ENCODE measurements at regions not wholly inside any gene's neighbourhood (a gene's known extent, or its start where the extent isn't known, plus 50 kb on each side); places are given as distances from the start of the nearest gene placed in this dataset.
"Not testable (repeated sequence)": the region's sequence is repeated elsewhere in the genome, so short reads cannot be mapped to it uniquely, and the experiment has no call there.

DNA sequence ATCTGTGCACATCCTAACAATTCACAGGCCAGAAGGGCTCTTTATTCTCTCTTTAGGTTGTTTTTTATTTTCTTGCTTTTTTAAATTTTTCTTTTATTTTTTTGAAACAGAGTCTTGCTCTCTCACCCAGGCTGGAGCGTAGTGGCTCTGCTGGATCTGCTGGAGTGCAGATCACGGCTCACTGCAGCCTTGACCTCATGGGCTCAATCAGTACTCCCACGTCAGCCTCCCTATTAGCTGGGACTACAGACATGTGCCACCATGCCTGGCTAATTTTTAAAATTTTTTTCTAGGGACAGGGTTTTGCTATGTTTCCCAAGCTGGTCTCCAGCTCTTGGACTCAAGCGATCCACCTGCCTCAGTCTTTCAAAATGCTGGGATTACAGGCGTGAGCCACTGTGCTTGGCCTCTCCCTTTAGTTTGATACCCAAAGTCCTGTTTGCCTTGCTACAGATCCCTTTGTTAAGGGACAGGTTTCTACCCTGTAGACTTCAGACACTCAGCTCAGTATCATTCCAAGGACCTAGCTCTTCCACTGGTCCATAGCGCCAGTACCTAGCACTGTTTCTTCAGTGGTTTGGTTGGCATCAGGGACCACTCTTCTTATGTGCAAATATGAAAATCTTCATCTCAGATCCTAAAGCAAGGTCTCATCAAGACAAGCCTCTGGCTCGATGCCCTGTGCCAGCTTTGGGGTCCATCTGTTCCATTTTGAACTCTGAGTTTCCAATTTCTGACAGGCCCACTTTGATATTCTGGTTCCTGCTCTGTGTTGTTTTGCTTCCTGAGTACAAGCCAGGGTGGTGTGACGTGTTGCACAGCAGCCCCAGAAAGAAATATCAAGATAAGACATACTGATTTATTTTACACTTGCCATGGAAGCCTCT is 211.7 kb downstream of the FAT3 start:
- DNase-seq: no peak

DNA sequence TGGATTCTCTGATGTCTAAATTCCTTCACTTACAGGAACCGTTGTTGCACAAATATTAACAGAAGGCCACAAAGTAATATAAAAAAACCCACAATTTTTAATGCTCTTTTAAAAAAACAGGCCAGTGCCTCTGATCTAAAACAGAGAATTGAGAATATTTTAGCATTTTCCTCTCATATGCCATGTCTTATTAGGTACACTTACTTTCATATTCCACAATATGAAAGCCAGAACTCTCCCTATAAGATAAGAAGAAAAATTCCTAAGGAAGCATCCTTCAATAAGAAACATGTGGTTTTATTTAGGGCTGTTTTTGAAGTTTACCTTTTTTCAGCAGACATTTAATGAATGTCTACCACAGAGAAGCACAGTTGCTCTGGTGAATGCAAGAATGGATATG is 214.5 kb downstream of the FAT3 start:
- DNase-seq: no peak

DNA sequence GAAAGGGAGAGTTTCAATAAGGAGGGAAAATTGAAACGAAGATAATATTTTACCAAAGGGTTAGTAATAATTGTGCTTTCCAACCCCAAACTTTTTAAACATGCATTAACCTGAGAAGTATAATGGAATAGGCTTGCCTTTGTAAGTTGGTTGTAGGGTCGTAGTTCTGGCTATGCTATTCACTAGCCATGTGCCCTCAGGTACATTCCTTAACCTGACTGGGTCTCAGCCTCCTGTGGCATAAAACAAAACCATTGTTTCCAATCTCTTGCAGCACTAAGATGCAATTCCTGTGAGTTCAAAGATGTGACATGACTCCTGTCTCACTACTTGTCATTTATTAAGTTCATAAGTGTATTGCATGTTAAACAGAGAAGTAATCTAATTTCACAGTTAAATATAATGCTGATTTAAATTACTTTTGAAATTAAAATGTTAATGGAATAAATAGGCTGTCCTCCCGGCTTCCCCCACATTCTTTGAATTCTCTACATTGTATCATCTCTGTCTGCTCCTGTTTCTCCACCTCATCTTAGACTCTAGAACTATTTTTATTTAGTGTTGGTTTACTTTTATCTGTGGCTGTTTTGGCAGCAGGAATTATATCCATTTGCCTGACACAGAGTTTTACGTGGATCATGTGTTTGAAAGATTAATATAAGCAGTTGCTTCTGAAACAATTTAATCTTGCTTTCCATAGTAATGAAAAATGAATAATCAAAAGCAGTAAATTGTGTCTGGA is 216.3 kb downstream of the FAT3 start:
- no peak for DNase-seq

DNA sequence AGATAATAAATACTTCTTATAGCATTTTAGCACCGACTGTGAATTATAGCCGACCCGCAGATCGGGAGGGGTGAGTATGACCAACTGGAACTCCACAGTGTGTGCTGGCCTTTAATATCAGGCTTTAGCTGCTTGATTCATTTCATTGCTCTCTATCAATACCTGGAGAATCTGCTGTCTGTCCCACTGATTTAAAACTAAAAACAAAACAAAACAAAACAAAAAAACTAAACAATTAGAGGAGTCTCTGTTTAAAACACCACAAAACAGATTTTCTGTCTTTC is 216.8 kb downstream of the FAT3 start:
- DNase-seq: no peak

DNA sequence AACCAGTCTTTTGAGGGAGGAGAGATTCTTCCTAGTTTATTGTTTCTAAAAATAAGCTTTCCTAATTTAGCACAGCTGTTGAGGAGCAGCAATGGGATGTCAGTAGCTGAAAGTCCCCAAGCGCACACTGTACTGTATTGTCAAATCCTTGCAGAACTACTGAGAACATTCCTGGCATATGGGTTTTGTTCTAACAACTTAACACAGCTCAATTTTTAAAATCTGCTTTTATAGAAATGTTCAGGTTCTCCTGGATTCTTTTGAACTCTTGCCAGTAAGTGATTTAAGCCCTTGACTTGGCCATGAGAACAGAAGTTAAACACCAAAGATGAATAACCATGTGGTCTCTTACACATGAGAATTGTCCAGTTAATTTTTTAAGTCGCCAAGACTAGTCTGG is 218.6 kb downstream of the FAT3 start:
- no peak for DNase-seq

DNA sequence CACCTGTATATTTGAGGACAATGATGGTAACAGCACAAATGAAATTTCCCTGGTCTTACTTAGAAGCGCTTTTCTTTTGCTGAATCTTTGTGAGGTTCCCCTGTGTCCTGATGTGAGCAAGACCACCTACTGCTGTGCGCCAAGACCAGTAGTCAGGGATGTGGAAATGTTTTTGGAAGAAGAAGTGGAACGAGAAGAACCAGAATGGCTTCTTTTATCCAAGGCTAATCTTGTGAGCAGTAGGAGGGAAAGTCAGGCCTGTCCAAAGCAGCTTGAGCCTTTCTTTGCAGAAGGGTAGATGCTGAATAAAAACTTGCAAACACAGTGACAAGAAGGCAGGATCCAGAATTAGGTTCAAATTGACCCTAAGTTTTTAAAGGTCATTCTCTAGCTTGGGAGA is 223.0 kb downstream of the FAT3 start:
- DNase-seq: no peak

DNA sequence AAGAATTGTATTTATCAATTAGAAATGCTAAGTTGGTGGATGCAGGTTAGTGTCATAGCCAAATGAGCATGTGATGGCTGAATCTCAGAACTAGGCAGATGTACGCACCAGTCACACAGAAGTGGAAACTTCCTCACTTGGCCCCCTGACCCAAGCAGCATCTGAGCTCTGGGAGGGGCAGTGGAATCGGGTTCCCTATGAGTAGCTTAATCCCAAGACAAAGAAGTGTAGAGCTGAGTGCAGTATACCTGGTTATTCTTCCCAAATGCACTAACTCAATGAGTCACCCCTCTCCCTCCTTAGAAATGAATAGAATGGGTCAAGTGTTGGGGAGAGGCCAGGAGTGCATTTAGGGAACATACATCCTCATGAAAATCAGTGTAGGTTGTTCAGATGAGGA is 224.6 kb downstream of the FAT3 start:
- no peak for DNase-seq

DNA sequence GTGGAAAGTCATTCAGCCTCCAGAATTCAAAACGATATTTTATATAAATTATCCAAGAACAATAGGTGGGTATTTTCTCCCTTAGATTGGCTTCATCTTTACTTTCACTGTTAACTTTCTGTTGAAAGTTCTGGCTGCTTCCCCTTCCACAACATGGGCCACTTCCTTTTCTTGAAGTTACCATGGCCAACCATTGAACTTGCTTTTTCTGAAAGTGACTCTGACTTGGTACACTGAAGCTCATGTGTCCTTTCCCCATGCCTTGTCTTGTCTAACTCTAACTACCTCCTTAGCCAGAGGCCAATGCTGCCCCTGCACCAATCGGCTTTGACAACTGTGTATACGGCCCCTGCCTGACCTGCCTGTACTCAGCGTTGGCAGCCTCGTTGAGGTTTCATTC is 225.2 kb downstream of the FAT3 start:
- no peak for DNase-seq

DNA sequence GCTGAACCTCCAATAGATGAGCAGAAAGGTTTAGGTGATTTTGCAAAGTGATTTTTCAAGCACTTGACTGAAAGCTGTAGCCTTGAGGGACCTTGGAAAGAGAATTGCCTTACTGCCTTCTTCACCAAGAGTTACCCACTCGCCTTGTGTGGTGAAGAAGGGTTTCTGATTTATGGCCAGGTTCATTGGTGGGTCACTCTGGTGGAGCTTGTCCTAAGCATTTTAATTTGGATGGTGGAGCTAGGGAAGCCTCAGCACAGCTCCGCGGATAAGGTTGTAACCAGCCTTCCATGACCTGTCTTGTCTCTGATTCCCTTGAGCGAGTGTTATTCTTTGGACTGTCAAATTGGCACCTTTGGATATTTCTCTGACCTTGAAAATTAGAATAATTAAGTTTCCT is 226.4 kb downstream of the FAT3 start:
- DNase-seq: no peak

DNA sequence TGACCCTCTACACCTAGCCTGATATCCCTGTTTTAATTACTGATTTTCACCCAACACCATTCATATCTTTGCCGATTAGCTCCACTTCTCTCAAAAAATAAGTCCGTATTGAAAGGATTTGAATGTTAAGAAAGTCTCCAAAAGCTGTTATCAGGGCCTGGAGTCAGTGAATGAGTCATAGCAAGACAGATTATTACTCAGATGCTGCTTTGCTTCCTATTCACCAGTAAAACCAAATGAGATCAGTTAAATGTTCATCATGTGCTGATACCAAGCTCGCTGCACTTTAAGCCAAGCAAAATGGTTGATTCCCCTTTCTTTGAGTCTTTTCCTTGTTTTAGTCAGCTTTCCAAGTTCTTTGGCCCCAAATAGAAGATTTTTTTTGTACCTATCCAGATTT is 228.4 kb downstream of the FAT3 start:
- DNase-seq: no peak

DNA sequence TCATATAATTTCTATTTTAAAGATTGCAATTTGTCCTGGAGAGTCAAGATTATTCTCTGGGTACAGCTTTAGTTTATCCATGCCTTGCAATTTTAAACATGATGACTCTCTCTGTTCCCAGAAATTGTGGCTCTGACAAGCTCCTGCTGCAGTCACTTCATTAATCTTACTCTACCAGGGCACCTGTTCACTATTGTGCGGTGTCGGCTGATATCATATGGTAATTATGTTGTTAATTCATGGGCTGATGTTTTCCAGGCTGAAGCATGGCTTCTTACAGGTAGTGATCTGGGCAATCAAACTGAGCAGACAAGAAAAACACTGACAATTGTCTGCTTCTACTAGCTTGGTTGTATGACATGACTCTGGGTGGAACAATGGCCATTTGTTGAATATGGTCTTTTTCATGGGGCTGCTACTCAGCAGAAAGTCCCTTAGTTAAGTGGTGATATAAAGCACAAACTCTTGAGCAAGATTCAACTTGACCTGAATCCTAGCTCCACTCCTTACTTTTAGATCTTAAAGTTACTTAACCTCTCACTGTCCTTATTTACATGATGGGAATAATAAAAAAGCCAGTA is 230.7 kb downstream of the FAT3 start:
- DNase-seq: no peak

DNA sequence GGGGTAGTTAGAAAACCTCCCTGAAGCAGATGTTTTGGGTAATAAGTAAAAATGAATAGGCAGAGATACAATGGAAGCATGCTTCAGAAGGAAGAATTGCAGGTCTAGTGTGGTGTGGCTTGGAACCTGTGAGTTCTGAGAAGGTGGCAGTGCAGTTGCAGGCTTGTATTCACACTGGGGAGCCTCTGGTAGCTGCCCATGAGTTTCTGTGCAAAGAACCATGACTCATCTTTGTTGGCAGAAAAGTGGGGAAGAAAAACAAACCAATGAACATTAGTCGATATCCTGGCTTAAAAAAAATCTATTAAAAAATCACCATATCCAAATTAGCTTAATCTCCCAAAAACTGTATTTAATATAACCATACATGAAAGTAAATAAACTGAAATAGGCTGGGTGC is 232.6 kb downstream of the FAT3 start:
- no peak for DNase-seq

DNA sequence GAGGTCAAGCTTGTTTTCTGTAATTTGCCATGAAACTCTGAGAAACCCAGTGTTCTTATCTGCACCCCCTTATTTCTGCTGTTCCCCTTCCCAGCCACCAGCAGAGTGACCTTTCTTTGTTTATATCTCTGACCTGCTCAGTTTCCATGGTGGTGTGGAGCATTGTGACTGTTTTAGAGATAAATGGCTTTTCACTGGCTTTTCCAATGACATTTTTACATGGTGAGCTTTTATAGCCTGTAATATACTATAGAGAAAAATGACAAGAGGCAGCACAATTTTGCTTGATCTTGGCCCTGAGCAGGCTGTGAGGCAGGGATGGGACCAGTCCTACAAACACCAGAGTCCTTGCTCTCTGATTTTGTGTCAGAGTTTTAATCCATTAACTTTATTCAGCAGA is 233.9 kb downstream of the FAT3 start:
- DNase-seq: no peak

DNA sequence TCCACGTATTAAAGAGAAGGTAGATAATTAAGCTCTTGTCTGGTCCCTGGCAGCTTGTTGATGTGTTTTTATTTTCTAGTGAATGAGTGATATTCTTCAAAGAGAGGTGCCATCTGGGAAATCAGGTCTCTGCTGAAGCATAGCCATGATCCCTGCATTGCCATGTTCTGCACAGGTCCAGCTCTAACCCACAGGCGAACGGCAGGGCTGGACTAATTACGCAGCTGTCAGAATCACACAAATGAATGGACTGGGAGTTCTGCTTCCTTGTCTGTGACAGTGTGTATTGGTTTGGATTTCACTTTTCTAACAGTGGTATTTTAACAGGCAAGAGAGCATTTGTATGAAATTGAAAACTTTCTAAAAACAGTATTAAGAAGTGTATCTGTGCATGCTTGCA is 235.6 kb downstream of the FAT3 start:
- DNase-seq: no peak

DNA sequence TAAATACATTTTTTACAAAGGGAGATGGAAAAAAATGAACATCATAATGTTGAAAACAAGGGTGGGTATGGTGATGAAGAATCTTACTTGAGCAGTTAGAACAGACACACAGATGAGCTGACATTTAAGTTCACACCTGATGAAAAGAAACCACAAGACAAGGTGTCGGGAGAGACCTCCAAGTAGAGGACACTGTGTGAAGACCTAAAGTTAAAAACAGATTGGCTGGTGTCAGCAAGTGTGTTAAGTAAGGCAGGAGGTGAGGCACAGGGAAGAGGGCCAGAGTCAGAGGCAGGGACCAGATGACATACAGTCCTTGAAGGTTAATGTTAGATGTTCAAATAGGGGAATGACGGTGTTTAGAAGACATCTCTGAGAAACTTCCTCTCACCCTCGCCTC is 236.8 kb downstream of the FAT3 start:
- no peak for DNase-seq

DNA sequence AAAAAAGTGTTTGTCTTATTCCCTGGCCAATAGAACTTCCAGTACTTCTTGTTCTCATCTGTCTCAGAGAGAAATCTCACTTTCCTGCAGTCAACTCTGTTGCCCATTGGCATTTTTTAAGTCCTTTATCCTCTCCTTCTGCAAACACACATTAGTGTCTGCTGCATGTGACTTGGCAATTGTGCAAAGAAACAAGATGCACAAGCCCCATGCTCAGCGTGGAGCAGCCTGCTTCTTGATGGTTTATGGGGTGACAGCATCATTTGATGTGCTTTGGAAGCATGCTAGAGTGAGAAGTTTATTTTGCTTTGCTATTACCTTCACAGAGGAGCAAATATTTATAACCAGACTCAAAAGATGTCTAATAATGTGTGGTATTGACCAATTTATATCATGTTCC is 238.2 kb downstream of the FAT3 start:
- no peak for DNase-seq

DNA sequence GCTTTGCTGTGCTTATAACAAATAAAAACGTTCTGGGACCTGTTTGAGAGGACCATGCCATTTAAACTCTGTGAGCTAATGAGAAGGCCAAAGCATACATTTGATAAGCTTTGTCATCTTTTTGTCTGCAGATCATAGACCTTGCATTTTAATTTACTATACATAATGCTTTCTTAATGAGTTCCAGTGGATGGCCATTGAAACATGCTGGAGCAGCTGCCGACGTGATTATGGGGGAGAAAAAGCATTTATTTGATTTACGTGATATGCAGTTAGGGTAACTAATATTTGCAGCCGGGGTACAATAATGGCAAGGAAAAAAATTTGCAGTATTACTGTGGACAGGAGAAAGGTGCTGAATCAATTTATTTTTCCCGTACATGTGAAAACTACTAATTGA is 240.2 kb downstream of the FAT3 start:
- no peak for DNase-seq

DNA sequence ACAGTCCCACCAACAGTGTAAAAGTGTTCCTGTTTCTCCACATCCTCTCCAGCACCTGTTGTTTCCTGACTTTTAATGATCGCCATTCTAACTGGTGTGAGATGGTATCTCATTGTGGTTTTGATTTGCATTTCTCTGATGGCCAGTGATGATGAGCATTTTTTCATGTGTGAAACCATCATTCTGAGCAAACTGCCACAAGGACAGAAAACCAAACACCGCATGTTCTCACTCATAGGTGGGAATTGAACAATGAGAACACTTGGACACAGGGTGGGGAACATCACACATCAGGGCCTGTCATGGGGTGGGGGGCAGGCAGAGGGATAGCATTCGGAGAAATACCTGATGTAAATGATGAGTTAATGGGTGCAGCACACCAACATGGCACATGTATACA is 240.8 kb downstream of the FAT3 start:
- not testable (repeated sequence) for DNase-seq

DNA sequence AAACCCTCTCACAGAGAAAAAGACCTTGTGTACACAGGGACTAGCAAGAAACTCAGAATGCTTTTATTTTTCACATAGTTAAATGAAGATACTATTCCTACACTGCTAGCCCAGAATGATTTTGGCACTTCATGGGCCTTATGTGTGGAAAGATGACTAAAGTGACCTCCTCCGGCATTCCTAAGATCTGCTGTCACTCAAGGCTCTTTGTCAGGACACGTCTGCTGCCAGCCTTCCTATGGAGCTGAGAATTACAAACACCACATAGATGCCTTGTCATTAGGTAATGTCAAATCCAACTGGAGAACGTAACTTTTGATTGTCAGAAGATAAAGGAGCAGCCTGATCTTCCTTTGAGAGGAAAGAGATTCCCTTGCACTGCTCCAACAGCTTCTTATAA is 249.1 kb downstream of the FAT3 start:
- no peak for DNase-seq

DNA sequence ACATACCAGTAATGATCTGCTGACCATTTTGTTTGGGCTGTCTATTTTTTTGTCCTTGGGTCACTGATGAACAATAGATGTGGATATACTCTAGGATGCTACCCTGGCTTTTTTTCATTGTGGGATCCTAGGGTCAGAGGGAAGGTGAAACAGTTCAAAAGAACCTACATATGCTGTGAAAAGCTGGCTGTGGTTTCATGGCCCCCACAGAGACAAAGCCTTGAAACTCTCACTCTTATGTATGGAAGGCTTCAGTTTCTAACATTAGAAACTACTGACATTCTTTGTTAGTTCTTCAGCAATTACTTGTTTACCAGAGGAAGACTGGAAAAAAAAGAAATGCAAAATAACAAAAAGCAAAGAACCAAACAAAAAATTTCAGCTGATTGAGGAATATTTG is 250.7 kb downstream of the FAT3 start:
- no peak for DNase-seq

DNA sequence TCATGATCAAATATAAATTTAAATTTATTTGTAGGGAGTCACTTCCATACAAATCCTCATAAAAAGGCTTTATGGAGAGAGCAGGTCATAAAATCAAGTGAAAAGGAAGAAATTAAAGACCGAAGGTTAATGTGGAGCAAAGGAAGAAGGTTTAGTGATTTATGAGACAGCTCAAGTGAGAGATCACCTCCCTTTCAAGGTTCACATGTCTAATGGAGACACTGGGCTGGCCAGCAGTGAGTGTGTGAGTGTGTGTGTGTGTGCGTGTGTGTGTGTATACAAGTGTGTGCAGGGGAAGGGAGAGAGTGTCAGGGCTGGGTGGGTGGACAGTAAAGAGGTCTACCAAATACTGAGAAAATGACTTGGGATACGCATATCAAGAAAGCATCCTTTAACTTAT is 251.2 kb downstream of the FAT3 start:
- no peak for DNase-seq

DNA sequence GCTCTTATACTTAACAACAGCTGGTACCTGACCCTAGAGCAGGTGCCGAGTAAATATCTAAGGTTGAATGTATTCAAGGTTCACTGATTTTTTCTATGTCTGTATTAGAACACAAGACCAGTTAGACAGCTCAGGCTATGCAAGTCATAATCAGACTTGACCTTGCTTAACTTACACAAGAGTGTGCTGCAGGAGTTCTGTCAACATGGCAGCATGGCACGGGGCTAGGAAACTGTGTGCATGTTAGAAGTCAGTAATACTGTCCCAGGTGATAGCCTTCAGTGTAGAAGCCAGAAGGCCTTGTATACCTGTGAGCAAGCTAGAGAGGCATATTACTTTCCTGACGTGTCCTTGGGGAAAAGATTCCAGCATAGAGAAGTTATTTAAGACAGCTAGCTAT is 253.1 kb downstream of the FAT3 start:
- DNase-seq: no peak

DNA sequence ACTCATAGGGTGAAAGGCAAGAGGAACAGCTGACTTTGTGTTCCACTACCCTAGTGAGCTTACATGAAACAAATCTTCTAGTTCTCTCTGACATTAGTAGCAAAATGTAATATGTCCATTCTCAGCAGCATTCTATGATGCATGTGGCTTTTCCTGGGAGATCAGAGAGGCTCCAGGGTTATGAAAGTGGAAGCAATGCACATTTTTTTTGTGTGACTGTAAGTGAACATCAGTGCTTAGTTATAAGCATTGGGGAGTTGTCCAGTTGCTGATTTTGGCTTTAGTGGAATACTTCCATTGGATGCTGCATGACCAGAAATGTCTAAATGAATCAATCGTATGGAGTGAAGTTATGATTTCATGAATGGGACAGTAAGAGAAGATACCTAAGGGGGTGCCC is 255.9 kb downstream of the FAT3 start:
- no peak for DNase-seq

DNA sequence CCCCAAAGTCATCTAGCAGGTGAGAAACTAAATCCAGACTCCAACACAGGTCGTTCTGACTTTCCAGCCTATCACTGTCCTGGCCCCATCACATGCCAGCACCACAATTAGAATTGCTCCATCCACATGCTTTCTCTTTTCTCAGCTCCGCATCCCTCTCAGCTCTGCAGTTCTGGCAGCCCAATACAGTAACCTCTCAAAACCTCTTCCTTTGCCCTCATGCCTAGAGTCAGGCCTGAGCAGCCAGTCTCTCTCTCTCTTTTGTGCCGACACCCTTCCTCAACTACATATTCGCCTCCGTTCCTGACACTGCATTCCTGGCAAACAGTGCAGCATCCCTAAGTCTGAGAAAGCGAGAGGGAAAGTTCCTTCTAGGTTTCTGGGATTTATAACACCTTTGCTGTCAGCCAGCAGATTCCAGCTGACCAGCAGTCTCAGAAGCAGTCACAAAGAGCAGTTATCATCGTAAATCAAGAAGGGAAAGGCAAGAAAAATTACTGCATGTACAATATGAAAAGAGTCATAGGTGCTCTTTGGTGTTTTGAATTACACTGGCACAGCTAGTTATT is 258.0 kb downstream of the FAT3 start:
- no peak for DNase-seq

Data from activated CD4-positive, alpha-beta T cell treated with anti-CD3 and anti-CD28 coated beads, Interleukin-2, amount 50 U/mL, for 48 hours (primary cell).